Gastroesophageal sphincter (tissue), 3 donors: ENCODE measurements at regions not wholly inside any gene's neighbourhood (a gene's known extent, or its start where the extent isn't known, plus 50 kb on each side); places are given as distances from the start of the nearest gene placed in this dataset.

Experiments
- CTCF ChIP-seq, 4 experiments: fragments of 200-600 bp in 2 of 4; fragments of 450-650 bp in 2 of 4; sonication (generic) in 1 of 4; IDR thresholded peaks; one replicate each; pipeline ENCODE4 v1.5.1; 2017 to 2019; ENCODE audit warnings: antibody characterized with exemption in 4 of 4, mild to moderate bottlenecking in 2 of 4, moderate library complexity in 2 of 4
- EP300 ChIP-seq: sonication (generic); formaldehyde crosslinking; IDR thresholded peaks from one replicate; pipeline ENCODE4 v1.6.1; 2017; ENCODE audit warnings: antibody characterized with exemption, mild to moderate bottlenecking
- POLR2AphosphoS5 ChIP-seq: sonication (generic); formaldehyde crosslinking; IDR thresholded peaks from one replicate; pipeline ENCODE4 v1.6.1; 2017; ENCODE audit warnings: antibody characterized with exemption

GRCh38 chrX:96403446-96403845, 281.2 kb upstream of the DIAPH2 start:
- TF ChIP-seq CTCF (IDR thresholded peaks at IDR 0.05) (no peak), EP300 (no peak), POLR2AphosphoS5 (no peak)
